HL-60 (cell line): ENCODE measurements at regions not wholly inside any gene's neighbourhood (a gene's known extent, or its start where the extent isn't known, plus 50 kb on each side); places are given as distances from the start of the nearest gene placed in this dataset.

Source experiments
- DNase-seq, 2 experiments: peaks; one replicate each; pipeline ENCODE4 v3.0.0-alpha.2; 2010 to 2020; ENCODE audit warnings: low read depth in 1 of 2, low spot score in 1 of 2
- H3K27ac ChIP-seq: fragments of 250-450 bp; sonication (Bioruptor Pico); replicated peaks from 2 replicates; pipeline ENCODE4 v1.5.1; 2020; ENCODE audit warnings: mild to moderate bottlenecking, moderate library complexity
- H3K27me3 ChIP-seq: fragments of 250-450 bp; sonication (Bioruptor Pico); 2 replicates; pipeline ENCODE4 v1.5.1; 2021; ENCODE audit warnings: mild to moderate bottlenecking, moderate library complexity; ENCODE audit not compliant: insufficient read depth, poor library complexity, severe bottlenecking
- H3K4me3 ChIP-seq: replicated peaks from 2 replicates; pipeline ENCODE4 v1.5.1; 2011; ENCODE audit warnings: mild to moderate bottlenecking, control low read depth, low read length; ENCODE audit not compliant: insufficient read depth
- CTCF ChIP-seq: IDR thresholded peaks from one replicate; pipeline ENCODE4 v1.5.1; 2011; ENCODE audit warnings: low read length, control low read depth, inconsistent platforms; ENCODE audit not compliant: insufficient read depth
- GABPA ChIP-seq: IDR thresholded peaks from 2 replicates; pipeline ENCODE4 v1.6.1; 2012; ENCODE audit warnings: low read depth
- POLR2AphosphoS5 ChIP-seq: IDR thresholded peaks from 2 replicates; pipeline ENCODE4 v1.6.1; 2012; ENCODE audit warnings: low read depth
- REST ChIP-seq: IDR thresholded peaks from 2 replicates; pipeline ENCODE4 v1.6.1; 2012; ENCODE audit warnings: low read depth; ENCODE audit not compliant: insufficient replicate concordance
- SPI1 ChIP-seq: IDR thresholded peaks from 2 replicates; pipeline ENCODE4 v1.6.1; 2012; ENCODE audit warnings: low read depth, mild to moderate bottlenecking, borderline replicate concordance

- Histone ChIP-seq H3K27me3 (no peaks in the 10 kb centered on the region), H3K4me3 (no peak overlapping the region), H3K27ac (no peak overlapping the region)
- TF ChIP-seq POLR2AphosphoS5 (no peak), REST (no peak), SPI1 (no peak), GABPA (no peak), CTCF (no peak)
- DNase-seq, result no peak
Measured at GRCh38 chr6:85069577-85069976, 305.2 kb upstream of the TBX18 start.

- DNase-seq, result no peak
- Histone ChIP-seq H3K4me3 (no peak overlapping the region), H3K27me3 (no peaks in the 10 kb centered on the region)
Measured at GRCh38 chr6:85068221-85068620, 303.8 kb upstream of the TBX18 start.

GRCh38 chr6:85066266-85066665 lies 301.9 kb upstream of the TBX18 start:
- no peak overlapping the region for H3K27ac ChIP-seq
- no peak for DNase-seq
- TF ChIP-seq GABPA (no peak), POLR2AphosphoS5 (no peak), REST (no peak), SPI1 (no peak), CTCF (no peak)

More at GRCh38 chr6:85068221-85068620, 303.8 kb upstream of the TBX18 start:
- no peak overlapping the region for H3K27ac ChIP-seq
- TF ChIP-seq CTCF (no peak), POLR2AphosphoS5 (no peak)

GRCh38 chr6:85065831-85066230 lies 301.4 kb upstream of the TBX18 start:
- H3K4me3 ChIP-seq, result no peak overlapping the region
- TF ChIP-seq POLR2AphosphoS5, result no peak
- TF ChIP-seq SPI1, result no peak
- no peak for TF ChIP-seq CTCF
- TF ChIP-seq GABPA, result no peak
- DNase-seq, result no peak
- no peaks in the 10 kb centered on the region for H3K27me3 ChIP-seq
- H3K27ac ChIP-seq, result no peak overlapping the region

More at GRCh38 chr6:85066266-85066665, 301.9 kb upstream of the TBX18 start:
- Histone ChIP-seq H3K27me3 (no peaks in the 10 kb centered on the region), H3K4me3 (no peak overlapping the region)
